AG04450 (cell line): ENCODE measurements at regions not wholly inside any gene's neighbourhood (a gene's known extent, or its start where the extent isn't known, plus 50 kb on each side); places are given as distances from the start of the nearest gene placed in this dataset.

Experiments used
- CTCF ChIA-PET: fragments of 300-600, 350-600 bp; formaldehyde crosslinking; extraction: SDS; loops from one replicate; lab custom pipeline; 2022; ENCODE audit warnings: antibody characterized with exemption, inconsistent platforms; lab: Charles Lee
- POLR2A ChIA-PET: fragments of 350-600 bp; formaldehyde crosslinking; extraction: SDS; loops from one replicate; lab custom pipeline; 2021; ENCODE audit warnings: antibody characterized with exemption, inconsistent platforms; lab: Yijun Ruan, JAX
- DNase-seq: peaks from one replicate; pipeline ENCODE4 v3.0.0-alpha.2; 2011; ENCODE audit warnings: low read depth, low spot score
- H3K27ac ChIP-seq: one replicate; pipeline ENCODE4 v1.5.1; 2012; ENCODE audit warnings: low read depth, low read length, control low read depth
- H3K27me3 ChIP-seq: one replicate; pipeline ENCODE4 v1.6.0; 2012; ENCODE audit warnings: low read length; ENCODE audit not compliant: control insufficient read depth, insufficient read depth
- H3K4me3 ChIP-seq: 2 replicates; pipeline ENCODE4 v1.5.1; 2011; ENCODE audit warnings: mild to moderate bottlenecking, low read depth, low read length, control low read depth
- H3K9me3 ChIP-seq: 2 replicates; pipeline ENCODE4 v1.5.1; 2012; ENCODE audit warnings: low read length; ENCODE audit not compliant: control insufficient read depth, insufficient read depth
- TF ChIP-seq, protein P1 (sequence below): IDR thresholded peaks from 2 replicates; pipeline ENCODE4 v1.5.1; 2011; ENCODE audit warnings: low read depth, low read length, control low read depth, inconsistent platforms

DNA sequence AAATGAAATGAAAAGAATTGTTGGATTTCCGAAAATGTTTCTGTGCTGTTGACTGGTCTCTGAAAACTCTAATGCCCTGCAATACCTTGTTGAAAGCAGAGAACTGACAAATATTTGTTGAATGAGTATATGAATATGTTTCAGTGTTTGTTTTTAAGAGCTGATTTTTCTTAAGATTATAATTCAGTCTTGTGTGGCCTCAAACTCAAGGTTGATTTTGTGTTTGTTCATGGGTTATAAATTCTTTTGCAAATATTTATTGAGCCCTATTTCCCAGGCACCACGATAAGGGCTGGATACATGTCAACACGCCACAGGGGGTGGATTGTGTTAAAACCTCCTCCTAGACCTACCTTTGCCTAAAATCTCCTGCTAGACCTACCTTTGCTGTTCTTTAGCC is 203.9 kb upstream of the PLPP4 start:
- ChIA-PET POLR2A (no interaction called here), CTCF (no interaction called here)
- TF ChIP-seq, protein P1, sequence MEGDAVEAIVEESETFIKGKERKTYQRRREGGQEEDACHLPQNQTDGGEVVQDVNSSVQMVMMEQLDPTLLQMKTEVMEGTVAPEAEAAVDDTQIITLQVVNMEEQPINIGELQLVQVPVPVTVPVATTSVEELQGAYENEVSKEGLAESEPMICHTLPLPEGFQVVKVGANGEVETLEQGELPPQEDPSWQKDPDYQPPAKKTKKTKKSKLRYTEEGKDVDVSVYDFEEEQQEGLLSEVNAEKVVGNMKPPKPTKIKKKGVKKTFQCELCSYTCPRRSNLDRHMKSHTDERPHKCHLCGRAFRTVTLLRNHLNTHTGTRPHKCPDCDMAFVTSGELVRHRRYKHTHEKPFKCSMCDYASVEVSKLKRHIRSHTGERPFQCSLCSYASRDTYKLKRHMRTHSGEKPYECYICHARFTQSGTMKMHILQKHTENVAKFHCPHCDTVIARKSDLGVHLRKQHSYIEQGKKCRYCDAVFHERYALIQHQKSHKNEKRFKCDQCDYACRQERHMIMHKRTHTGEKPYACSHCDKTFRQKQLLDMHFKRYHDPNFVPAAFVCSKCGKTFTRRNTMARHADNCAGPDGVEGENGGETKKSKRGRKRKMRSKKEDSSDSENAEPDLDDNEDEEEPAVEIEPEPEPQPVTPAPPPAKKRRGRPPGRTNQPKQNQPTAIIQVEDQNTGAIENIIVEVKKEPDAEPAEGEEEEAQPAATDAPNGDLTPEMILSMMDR: no peak
- no peaks in the 10 kb centered on the region for H3K27me3 ChIP-seq
- H3K4me3 ChIP-seq: no peak overlapping the region
- no peak for DNase-seq
- no peak overlapping the region for H3K27ac ChIP-seq
- H3K9me3 ChIP-seq: peaks cover 16% of the 10 kb centered on the region

DNA sequence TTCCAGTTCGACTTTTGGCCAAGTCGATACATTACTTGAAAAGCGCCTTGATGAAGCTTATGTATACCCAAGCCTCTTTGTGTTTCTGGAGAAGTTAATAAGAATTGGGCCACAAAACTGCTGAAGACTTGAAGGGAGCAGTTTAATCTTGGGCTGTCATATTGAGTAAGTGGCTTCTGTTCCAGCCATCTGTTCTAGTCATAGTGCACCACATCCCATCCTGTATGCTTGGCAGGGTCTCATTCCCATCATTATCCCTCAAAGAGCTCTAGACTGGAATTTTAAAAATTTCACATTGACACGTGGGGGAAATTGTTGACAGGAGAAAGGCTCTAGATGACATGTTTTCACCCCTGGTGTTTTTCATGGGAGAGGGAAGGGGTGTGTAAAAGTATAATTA is 196.6 kb upstream of the PLPP4 start:
- no peak overlapping the region for H3K4me3 ChIP-seq
- ChIA-PET POLR2A (no interaction called here), CTCF (no interaction called here)
- DNase-seq: no peak
- TF ChIP-seq, protein P1: no peak
- H3K27me3 ChIP-seq: no peaks in the 10 kb centered on the region
- H3K27ac ChIP-seq: no peak overlapping the region
- H3K9me3 ChIP-seq: peaks cover 13% of the 10 kb centered on the region; the same call in 1 of the 2 replicates

DNA sequence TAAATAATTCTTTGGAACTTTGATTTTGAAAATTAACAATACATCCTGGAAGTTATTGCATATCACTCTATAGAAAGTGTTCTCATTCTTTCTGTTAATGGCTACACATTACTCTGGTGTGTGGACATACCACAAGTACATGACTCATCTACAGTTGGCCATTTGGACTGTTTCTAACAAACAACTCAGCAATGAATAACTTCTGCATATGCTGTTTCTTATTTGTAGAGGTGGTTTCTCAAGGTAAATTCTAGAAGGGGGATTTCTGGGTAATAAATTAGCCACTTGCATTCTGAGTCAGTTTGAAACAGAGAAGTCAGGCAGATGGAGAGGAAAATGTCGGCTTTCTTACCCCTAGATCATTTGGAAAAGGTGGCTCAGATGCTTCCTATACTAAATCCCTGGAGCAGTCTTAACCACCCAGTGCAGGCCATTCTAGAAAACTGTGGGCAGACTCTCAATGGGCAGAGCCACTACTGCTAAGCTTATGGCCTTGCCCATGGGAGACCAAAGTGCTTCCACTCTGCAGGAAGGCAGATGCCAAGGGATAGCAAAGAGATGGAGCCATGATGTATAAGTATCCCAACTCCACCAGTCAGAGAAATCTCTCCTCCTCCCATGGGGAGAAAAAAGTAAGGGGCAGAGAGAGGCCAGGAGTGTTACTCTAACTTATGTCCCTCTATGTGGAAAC is 194.0 kb upstream of the PLPP4 start:
- DNase-seq: no peak
- CTCF ChIA-PET: no interaction called here
- Histone ChIP-seq H3K9me3 (peaks cover 13% of the 10 kb centered on the region; the same call in 1 of the 2 replicates), H3K27ac (no peak overlapping the region), H3K4me3 (no peak overlapping the region), H3K27me3 (no peaks in the 10 kb centered on the region)
- POLR2A ChIA-PET: no interaction called here
- TF ChIP-seq, protein P1: no peak

DNA sequence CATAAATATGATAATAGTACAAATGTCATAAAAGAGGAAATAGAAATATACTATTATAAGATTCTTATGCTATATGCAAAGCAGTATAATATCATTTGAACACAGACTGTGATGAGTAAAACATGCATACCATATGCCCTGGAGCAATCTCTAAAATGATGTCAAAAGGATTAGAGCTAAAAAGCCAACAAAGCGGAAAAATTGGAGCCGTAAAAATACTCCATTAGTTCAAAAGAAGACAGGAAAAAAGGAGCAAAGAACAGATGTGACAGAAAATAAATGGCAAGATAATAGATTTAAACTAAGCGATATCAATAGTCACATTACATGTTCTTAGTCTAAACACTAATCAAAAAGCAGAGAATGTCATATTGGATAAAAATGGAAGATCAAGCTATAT is 191.0 kb upstream of the PLPP4 start:
- TF ChIP-seq, protein P1: no peak
- H3K27me3 ChIP-seq: no peaks in the 10 kb centered on the region
- ChIA-PET CTCF (no interaction called here), POLR2A (no interaction called here)
- no peak overlapping the region for H3K27ac ChIP-seq
- H3K4me3 ChIP-seq: no peak overlapping the region
- no peak for DNase-seq
- H3K9me3 ChIP-seq: peaks cover 9% of the 10 kb centered on the region; the same call in 1 of the 2 replicates

DNA sequence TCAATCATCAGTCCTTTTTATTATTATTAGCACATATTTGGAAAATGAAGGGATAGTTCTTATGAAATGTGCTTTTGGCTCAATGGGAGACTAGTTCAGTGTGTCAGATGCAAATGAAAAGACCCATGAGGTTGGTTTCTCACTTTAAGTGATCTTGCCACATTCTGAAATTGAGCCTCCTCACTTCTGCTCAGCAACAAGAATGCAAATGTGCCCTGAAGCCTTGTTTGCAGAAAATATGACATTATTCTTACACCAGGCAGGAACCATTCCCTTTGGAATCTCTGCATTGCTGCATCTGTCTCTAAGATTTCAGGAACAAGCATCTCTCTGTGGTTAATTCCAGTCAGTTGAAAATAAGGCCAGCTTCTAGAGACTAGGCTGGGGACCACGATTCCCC is 186.1 kb upstream of the PLPP4 start:
- TF ChIP-seq, protein P1: no peak
- DNase-seq: no peak
- Histone ChIP-seq H3K27me3 (no peaks in the 10 kb centered on the region), H3K4me3 (no peak overlapping the region), H3K9me3 (peaks cover 12% of the 10 kb centered on the region), H3K27ac (no peak overlapping the region)
- POLR2A ChIA-PET: no interaction called here
- CTCF ChIA-PET: no interaction called here
